Ramos (cell line): ENCODE measurements at regions not wholly inside any gene's neighbourhood (a gene's known extent, or its start where the extent isn't known, plus 50 kb on each side); places are given as distances from the start of the nearest gene placed in this dataset.

Experiments used
- in situ Hi-C: fragments of 300-500 bp; cut with MboI; formaldehyde crosslinking; loops from one replicate; pipeline ENCODE4 v1.14.3; 2022; ENCODE audit warnings: low sequenced_read_pairs; ENCODE audit not compliant: unreplicated experiment

DNA sequence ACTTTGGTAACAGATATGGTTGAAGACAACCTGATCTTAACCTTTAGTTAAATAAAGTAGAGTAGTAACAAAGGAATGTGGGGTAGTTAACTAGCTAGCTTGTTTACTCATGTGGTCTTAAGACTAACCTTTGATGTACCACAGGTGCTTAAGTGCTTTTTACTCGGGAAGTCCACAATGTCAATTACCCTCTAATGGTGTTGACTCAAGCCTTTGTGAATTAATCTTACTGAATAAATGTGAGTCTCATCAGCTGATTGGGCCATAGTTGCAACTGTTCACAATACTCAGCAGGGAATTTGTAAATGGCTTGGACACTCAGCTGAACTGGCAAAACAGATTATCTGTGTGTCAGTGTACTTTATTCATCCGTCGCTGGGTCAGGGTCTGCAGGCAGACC, 119.0 kb upstream of the UGT8 start:
- in situ Hi-C loops: no loop called here

DNA sequence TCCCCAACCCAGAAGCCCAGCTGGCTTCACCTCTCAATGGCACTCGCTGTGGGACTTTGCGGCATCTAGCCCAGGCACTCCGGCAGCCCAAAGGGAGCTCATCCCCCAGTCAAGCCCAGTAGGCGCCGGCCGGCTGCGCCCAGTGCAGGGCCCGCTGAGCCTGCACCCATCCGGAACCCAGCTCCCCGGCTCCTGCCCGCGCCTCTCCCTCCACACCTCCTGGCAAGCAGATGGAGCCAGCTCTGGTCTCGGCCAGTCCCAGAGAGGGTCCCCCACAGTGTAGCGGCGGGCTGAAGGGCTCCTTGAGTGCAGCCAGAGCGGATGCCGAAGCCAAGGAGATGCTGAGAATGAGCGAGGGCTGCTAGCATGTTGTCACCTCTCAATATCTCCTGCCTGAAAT, 116.8 kb upstream of the UGT8 start:
- in situ Hi-C loops: no loop called here

DNA sequence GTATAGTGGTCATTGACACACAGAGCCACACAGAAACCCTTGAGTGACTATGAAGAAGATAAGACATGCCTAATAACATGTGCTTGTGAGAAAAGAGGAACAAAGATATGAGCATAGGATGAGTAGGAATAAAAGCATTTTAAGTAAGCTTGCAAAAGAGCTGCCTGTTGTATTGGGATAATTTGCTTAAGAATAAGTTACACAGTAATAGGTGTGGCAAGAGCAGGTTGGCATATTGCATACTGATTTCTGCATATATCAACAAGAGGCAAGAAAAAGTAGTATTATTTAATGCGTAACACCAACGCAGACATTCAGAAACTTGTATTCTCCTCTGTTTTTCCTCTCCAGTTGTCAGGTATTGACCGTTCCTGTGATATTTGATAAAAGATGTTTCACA, 111.5 kb upstream of the UGT8 start:
- in situ Hi-C loops: no loop called here

DNA sequence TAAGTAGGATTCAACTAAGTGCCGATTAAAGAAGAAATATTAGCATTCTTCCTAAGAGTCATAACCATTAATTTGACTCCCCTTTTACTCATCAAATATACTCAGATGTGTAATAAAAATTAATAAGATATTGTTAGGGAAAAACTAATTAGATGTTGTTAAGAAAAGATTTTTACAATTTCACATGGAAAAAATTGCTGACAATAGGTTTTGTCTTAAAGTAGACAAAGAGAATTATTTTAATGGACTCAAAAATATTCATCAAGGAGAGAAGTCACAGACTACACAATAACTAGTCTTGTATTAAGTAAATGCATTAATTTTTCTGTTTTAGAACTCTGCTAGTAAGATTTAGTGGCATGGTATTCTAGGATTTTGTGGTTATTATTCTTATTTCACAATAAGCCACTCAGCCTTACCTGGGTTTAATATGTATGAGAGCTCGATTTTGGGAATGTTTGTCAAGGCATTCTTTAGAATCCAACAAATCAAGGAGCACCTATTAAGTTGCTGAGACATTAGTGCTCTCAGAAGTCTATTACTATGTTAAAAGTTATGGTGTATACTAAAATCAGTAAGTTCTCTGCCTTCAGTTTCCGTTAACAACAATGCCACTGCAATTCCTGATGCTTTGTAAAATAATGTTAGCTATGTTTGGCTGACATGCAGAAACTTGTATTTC, 110.2 kb upstream of the UGT8 start:
- in situ Hi-C loops: no loop called here

DNA sequence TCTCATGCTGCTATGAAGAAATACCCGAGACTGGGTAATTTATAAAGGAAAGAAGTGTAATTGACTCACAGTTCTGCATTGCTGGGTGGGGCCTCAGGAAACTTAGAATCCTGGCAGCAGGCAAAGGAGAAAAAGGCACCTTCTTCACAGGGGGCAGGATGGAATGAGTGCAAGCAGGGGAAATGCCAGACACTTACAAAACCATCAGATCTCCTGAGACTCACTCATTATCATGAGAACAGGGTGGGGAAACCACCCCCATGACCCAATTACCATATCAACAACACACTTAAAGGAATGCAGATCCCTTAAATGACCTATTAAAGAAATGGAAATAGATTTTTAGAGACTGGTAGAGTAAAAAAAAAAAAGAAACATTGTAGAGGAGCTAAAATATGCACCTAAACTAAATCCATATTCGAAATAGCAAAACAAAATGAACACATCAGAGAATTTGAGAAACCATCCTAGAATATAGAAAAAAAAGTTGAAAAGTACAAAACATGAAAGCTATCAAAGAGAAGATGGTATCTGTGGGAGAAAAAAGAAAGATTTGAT, 104.3 kb upstream of the UGT8 start:
- in situ Hi-C loops: no loop called here

DNA sequence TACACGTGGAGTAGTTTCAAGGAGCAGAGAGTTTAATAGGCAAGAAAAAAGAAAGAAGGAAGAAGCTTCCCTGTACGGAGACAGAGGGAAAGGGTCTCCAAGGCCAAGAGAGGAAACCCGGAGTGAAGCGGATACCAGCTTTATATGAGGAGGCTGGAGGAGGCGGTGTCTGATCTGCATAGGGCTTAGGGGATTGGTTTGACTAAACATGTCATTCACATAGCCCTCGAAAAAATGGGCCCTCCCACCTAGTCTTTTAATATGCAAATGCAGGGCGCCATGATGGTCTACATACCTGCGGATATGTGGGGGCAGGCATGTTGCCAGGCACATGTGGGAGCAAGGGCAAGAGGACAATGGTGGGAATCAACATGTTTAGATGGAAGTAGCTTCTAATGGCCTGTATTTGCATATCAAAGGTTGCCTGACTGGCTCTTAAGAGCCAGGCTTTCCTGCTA, 103.1 kb upstream of the UGT8 start:
- in situ Hi-C loops: no loop called here

DNA sequence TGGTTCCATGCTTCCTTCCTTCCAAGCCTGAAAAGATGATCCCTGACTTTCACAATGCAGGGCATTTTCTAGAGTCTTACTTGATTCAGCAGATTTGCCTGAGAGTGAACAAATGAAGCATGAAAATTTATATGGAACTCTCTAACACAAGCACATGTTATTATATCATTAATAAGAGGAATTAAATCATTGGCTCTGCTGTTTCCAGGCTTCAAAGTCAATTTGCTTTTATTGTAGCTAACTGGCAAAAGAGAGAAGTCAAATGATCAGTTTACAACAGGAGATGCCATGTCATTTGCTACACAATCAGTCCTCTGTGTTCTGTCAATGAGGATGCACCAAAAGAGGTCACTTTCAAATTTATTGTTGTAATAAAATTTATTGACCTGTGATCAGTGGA, 101.5 kb upstream of the UGT8 start:
- in situ Hi-C loops: no loop called here

DNA sequence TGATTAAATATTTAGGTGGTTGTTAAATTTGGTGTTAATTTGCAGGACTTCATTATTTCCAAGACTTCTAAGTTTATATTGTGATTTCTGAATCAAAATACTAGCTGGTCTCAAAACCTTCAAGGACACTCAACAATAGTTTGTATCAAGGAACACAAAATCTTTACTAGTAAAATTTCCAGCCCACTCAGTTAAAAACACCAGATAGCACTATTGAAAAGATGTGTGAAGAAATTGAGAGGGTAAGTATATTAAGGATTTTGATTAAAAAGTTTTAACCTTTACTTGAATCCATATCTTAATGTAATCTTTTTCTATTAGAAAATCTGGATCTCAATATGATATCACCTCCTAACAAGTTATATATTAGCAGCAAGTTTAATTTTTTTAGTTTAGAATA, 89.3 kb upstream of the UGT8 start:
- in situ Hi-C loops: no loop called here

DNA sequence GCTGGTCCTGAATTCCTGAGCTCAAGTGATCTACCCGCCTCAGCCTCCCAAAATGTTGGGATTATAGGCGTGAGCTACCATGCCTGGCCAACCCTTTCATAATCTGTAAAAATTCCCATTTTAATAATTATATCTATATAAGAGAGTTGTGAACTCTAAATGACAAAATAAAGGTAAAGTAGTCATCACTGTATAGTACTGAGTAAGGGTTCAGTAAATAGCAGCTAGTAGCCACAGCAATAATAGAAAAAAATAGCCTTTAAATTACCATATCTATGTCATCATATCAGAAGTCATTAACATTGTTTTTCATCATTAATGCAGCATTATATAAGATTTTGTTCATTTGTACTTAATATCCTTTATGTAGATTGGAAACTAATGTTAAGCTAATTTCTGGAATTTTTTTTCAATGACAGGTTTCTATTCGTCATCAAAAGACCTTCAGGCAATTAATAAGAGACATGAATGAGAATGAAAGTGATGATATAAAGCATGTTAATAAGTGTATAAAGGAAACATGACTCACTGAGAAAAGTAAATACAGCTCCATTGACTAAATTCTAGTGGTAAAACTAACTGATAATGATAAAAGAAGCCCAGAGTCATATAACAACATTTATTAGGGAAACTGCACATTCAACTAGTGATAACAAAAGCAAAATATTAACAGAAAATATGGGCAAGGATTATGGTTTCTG, 85.9 kb upstream of the UGT8 start:
- in situ Hi-C loops: no loop called here

DNA sequence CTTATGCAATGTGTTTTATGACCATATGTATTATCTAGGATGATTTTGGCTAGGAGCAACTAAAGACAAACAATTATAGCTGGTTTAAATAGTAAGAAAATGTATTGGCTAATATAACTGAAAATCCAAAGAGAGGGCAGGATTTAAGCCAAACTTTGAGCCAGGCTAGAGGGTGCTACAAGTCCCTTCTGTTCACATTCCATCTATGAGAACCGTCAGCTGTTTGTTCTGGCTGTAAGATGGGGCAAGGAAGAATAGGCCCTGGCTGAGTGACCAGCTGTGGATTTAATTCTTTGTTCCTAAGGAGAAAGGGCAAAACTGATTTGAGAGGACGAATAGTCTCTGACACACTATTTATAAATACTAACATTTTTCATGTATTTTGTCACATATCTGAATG, 79.2 kb upstream of the UGT8 start:
- in situ Hi-C loops: no loop called here

DNA sequence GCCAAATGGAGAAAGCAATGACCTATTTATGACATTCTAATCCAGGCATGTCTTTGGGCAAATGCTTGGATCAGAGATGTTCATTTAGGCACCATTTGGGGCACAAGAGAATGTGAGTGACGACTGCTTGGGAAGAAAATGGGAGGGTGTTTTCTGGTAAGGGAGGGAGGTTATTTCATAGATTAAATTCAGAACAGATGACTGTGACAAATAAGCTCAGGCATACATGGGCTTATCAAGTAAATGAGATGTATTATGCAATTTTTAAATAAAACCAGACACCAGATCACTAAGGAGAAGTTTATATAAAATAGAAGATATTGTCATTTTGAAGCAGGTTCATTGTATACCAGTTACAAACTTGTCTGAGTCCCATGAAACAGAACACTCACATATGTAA, 71.4 kb upstream of the UGT8 start:
- in situ Hi-C loops: no loop called here

DNA sequence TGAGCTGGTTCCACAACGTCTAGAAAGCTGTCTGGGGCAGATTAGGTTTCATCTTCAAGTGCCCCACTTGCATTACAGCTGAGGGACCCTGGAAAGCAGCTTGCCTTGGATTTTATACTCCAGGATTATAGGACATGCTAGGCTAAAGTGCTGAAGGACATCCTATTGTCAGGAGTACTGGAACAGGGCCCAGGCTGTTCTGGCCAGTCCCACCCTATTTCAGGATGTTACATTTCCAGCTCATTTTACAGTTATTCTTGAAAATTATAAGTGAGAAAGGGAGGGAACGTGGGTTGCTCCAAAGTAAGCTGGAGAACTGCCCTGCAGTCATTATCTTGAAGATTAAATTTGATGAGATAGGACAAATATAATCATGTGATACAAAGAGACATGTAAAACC, 71.0 kb upstream of the UGT8 start:
- in situ Hi-C loops: no loop called here

DNA sequence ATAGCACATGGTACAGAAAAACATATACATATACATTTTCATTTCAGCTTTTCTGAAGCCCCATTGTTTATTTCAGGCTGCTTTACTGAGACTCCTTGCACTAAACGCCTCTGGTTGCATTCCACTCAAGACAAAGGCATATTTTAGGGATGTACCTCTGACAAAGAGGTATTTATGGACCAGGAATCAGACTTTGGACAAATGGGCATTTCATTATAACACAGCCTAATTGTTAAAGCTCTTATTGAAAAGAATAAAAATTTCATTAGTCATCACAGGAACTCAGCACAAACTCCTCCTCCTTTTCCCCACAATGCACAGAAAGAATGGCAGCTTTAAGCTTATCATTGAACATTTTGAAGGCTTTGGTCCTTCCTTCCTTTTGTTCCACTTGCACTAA, 62.9 kb upstream of the UGT8 start:
- in situ Hi-C loops: no loop called here

DNA sequence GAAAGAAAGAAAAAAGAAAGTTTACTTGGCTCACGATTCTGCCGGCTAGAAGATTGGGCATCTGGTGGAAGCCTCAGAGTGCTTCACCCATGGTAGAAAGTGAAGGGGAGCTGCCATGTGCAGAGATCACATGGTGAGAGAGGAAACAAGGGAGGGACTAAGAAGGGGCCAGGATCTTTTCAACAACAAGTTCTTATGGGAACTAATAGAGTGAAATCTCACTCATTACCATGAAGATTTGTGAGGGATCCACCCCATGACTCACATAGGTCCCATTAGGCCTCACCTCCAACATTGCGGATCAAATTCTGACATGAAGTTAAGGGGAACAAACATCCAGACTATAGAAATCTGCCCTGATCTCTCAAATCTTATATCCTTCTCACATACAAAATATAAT, 61.3 kb upstream of the UGT8 start:
- in situ Hi-C loops: no loop called here

DNA sequence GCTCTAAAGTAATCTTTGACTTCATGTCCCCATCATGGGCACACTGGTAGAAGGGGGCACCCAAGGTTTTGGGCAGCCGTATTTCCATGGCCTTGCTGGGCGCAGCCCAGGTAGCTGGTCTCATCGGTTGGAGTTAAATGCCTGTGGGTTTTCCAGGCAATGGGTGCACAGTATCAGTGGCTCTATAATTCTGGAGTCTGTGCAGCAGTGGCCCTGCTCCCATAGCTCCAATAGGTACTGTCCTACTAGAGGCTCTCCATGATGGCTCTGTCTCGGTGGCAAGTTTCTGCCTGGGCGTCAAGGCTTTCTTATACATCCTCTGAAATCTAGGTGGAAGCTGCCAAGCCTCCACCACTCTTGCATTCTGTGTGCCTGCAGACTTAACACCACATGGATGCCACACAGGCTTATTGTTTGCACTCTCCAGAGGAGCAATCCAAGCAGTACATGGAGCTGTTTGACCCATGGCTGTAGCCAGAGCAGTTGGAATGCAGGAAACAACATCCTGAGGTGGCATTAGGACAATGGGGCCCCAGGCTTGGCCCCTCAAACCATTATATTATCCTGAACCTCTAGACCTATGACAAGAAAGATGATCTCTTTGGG, 60.5 kb upstream of the UGT8 start:
- in situ Hi-C loops: no loop called here

DNA sequence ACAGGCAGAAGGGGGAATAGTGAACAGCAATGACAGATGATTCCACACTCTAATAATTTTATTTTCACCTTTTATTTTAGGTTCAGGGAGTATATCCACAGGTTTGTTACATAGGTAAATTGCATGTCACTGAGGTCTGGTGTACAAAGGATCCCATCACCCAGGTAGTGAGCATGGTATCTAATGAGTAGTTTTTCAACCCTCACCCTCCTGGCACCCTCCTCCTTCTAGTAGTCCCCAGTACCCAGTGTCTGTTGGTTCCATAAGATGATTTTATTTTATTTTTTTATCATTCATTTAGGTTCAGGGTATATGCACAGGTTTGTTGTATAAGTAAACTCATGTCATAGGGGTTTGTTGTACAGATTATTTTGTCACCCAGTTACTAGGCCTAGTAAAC, 58.6 kb upstream of the UGT8 start:
- in situ Hi-C loops: no loop called here

DNA sequence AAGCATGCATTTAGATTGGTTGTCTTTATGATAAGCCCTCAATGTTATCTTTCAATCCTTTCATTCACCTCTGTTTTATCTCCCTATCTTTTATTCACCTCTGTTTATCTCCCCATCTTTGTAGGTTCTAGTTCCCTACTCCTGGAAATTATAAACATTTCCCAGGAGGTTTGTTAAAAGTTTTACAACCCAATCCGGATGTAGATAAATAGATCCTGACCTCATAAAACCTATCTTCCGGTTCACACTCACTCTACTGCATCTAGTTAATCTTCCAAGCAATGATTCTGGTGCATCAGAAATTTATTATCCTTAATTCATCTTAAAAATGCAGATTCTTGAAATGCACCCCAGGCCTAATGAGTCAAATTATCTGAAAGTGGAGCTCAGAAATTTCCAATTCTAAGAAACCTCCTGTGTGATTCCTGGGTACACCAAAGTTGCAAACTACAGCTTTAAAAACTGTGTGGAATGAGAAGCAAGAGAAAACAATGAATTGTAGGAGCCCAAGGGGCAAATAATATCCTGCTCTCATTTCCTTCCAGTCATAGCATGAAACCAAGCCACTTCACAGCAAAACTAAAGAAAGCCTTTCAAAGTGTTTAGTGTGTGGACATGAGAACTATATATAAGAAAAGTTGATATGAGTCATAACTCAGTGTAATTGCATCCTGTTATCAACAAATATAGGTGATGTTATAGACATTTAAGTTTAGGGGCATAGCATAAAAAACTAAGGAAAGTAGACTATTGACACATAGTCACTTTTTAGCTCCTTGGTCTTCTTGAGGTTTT, 51.1 kb upstream of the UGT8 start:
- in situ Hi-C loops: no loop called here
